HepG2 (cell line): ENCODE measurements at regions not wholly inside any gene's neighbourhood (a gene's known extent, or its start where the extent isn't known, plus 50 kb on each side); places are given as distances from the start of the nearest gene placed in this dataset.

Source experiments
- GFI1 ChIP-seq: sonication (generic); formaldehyde crosslinking; IDR thresholded peaks from 2 replicates; pipeline ENCODE4 v1.5.0; 2020; ENCODE audit warnings: missing genetic modification reagents, mild to moderate bottlenecking, borderline replicate concordance
- JUND ChIP-seq: sonication (generic); formaldehyde crosslinking; IDR thresholded peaks from 2 replicates; pipeline ENCODE4 v1.8.0; 2022; ENCODE audit warnings: mild to moderate bottlenecking, missing genetic modification reagents
- POLR2A ChIP-seq, 2 experiments: IDR thresholded peaks; 2 replicates each; pipeline ENCODE4 v1.6.1; 2011; ENCODE audit warnings: low read depth in 2 of 2, low read length in 2 of 2, mild to moderate bottlenecking in 1 of 2, moderate library complexity in 1 of 2; ENCODE audit not compliant: insufficient read depth in 1 of 2
- TF ChIP-seq, protein P1 (sequence below): sonication (generic); formaldehyde crosslinking; IDR thresholded peaks from 2 replicates; pipeline ENCODE4 v1.4.0; 2020; ENCODE audit warnings: missing genetic modification reagents
- TF ChIP-seq, protein P2 (sequence below): sonication (generic); formaldehyde crosslinking; IDR thresholded peaks from 2 replicates; pipeline ENCODE4 v1.4.0; 2020; ENCODE audit warnings: mild to moderate bottlenecking, missing genetic modification reagents
- TF ChIP-seq, protein P3 (sequence below): sonication (generic); formaldehyde crosslinking; IDR thresholded peaks from 2 replicates; pipeline ENCODE4 v1.8.0; 2022; ENCODE audit warnings: low read depth, missing genetic modification reagents

DNA sequence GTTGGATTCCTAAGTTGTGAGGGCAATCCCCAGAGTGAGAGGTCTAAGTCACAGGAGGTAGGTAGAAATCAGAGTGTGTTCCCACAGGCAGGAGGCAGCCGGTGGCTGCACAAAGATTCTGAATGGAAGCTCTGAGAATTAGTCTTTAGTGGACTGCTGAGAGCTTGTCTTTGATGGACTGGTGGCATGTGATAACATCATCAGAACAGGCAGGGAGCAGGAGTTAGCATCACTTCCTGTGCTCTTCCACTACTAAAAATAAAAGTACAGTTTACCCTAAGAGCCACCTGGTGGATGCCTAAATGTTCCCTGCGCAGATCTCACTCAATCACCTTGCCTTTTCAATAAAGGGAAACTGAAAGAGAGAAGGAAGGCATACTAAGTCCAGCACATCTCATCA lies 294.6 kb upstream of the POU3F2 start:
- no peak for TF ChIP-seq JUND (CRISPR knock-in tag)
- TF ChIP-seq GFI1: no peak
- TF ChIP-seq, protein P1, sequence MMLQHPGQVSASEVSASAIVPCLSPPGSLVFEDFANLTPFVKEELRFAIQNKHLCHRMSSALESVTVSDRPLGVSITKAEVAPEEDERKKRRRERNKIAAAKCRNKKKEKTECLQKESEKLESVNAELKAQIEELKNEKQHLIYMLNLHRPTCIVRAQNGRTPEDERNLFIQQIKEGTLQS (CRISPR knock-in tag): no peak
- TF ChIP-seq, protein P2, sequence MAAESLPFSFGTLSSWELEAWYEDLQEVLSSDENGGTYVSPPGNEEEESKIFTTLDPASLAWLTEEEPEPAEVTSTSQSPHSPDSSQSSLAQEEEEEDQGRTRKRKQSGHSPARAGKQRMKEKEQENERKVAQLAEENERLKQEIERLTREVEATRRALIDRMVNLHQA (CRISPR knock-in tag): no peak
- no peak for TF ChIP-seq POLR2A (IDR thresholded peaks at IDR 0.05; ENCODE audit: insufficient read depth in 1 of 2, low read depth in 2 of 2, low read length in 2 of 2)
- TF ChIP-seq, protein P3, sequence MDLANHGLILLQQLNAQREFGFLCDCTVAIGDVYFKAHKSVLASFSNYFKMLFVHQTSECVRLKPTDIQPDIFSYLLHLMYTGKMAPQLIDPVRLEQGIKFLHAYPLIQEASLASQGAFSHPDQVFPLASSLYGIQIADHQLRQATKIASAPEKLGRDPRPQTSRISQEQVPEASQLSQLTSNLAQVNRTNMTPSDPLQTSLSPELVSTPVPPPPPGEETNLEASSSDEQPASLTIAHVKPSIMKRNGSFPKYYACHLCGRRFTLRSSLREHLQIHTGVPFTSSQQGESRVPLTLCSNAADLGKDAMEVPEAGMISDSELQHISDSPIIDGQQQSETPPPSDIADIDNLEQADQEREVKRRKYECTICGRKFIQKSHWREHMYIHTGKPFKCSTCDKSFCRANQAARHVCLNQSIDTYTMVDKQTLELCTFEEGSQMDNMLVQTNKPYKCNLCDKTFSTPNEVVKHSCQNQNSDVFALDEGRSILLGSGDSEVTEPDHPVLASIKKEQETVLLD (CRISPR knock-in tag): no peak
